ENCODE measurements at regions not wholly inside any gene's neighbourhood (a gene's known extent, or its start where the extent isn't known, plus 50 kb on each side); places are given as distances from the start of the nearest gene placed in this dataset.

DNA sequence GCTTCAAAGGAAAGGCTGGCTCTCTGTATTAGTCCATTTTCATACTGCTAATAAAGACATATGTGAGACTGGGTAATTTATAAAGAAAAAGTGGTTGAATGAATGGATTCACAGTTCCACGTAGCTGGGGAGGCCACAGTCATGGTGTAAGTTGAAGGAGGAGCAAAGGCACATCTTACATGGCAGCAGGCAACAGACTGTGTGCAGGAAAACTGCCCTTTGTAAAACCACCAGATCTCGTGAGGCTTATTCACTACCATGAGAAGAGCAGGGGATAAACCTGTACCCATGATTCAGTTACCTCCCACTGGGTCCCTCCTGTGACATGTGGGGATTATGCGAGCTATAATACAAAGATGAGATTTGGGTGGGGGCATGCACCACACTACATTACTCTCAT is 1486.6 kb downstream of the PCDH7 start:
- no peaks in the 10 kb centered on the region for H3K27me3 ChIP-seq
- TF ChIP-seq, protein P1, sequence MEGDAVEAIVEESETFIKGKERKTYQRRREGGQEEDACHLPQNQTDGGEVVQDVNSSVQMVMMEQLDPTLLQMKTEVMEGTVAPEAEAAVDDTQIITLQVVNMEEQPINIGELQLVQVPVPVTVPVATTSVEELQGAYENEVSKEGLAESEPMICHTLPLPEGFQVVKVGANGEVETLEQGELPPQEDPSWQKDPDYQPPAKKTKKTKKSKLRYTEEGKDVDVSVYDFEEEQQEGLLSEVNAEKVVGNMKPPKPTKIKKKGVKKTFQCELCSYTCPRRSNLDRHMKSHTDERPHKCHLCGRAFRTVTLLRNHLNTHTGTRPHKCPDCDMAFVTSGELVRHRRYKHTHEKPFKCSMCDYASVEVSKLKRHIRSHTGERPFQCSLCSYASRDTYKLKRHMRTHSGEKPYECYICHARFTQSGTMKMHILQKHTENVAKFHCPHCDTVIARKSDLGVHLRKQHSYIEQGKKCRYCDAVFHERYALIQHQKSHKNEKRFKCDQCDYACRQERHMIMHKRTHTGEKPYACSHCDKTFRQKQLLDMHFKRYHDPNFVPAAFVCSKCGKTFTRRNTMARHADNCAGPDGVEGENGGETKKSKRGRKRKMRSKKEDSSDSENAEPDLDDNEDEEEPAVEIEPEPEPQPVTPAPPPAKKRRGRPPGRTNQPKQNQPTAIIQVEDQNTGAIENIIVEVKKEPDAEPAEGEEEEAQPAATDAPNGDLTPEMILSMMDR (IDR thresholded peaks at IDR 0.05; ENCODE audit: low read depth, low read length): no peak
- no peak overlapping the region for H3K4me3 ChIP-seq (ENCODE audit: low read depth, low read length)
- H3K4me1 ChIP-seq: no peaks in the 10 kb centered on the region
- no peaks in the 10 kb centered on the region for H3K9me3 ChIP-seq
- DNase-seq: no peak
- H3K36me3 ChIP-seq: no peaks in the 10 kb centered on the region

DNA sequence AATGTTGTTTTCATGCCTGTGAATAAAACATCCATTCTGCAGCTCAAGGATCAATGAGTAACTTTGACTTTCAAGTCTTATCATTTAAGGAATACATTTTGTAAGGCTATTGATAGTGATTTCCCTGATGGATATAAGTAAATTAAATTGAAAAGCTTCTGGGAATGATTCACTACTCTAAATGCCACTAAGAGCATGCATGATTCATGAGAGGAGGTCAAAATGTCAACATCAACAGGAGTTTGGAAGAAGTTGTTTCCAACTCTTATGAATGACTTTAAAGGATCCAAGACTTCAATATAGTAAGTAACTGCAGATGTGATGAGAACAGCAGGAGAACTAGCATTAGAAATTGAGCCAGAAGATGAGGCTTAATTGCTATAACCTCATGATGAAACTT is 1487.3 kb downstream of the PCDH7 start:
- Histone ChIP-seq H3K4me1 (no peaks in the 10 kb centered on the region), H3K9me3 (no peaks in the 10 kb centered on the region), H3K36me3 (no peaks in the 10 kb centered on the region), H3K27me3 (no peaks in the 10 kb centered on the region), H3K4me3 (ENCODE audit: low read depth, low read length) (no peak overlapping the region)
- no peak for DNase-seq
- TF ChIP-seq, protein P1 (IDR thresholded peaks at IDR 0.05; ENCODE audit: low read depth, low read length): no peak

DNA sequence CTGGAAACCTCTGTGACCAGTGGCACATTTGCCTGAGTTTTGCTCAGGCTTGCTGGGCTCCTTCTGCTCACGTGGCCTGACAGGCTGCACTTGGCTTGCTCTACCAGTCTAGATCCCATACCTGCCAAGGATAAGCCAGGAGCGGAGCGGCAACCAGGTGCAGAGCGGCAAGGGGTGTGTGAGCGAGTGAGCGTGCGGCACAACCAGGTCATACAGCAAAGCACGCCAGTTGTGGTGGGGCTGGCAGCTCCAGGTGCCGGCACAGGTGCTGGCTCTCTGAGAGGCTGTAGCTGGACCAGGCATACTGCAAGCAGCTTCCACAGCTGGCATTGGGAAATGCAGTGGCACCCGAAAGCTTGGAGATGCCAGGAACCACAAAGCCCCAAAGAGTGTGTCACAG is 1495.1 kb downstream of the PCDH7 start:
- DNase-seq: no peak
- TF ChIP-seq, protein P1 (IDR thresholded peaks at IDR 0.05; ENCODE audit: low read depth, low read length): no peak

GRCh38 chr4:32216502-32216901 is 1496.3 kb downstream of the PCDH7 start:
- H3K36me3 ChIP-seq: no peaks in the 10 kb centered on the region
- H3K27me3 ChIP-seq: no peaks in the 10 kb centered on the region
- no peak for DNase-seq
- no peak overlapping the region for H3K4me3 ChIP-seq (ENCODE audit: low read depth, low read length)
- H3K9me3 ChIP-seq: no peaks in the 10 kb centered on the region
- no peaks in the 10 kb centered on the region for H3K4me1 ChIP-seq
- TF ChIP-seq, protein P1 (IDR thresholded peaks at IDR 0.05; ENCODE audit: low read depth, low read length): no peak

More for the DNA sequence above, 1495.1 kb downstream of the PCDH7 start:
- no peaks in the 10 kb centered on the region for H3K36me3 ChIP-seq
- no peaks in the 10 kb centered on the region for H3K27me3 ChIP-seq
- no peaks in the 10 kb centered on the region for H3K4me1 ChIP-seq
- H3K4me3 ChIP-seq (ENCODE audit: low read depth, low read length): no peak overlapping the region
- H3K9me3 ChIP-seq: no peaks in the 10 kb centered on the region

- no peak for DNase-seq
- H3K4me1 ChIP-seq: no peaks in the 10 kb centered on the region
- H3K9me3 ChIP-seq: no peaks in the 10 kb centered on the region
- H3K4me3 ChIP-seq (ENCODE audit: low read depth, low read length): no peak overlapping the region
- H3K27me3 ChIP-seq: no peaks in the 10 kb centered on the region
- no peaks in the 10 kb centered on the region for H3K36me3 ChIP-seq
- TF ChIP-seq, protein P1 (IDR thresholded peaks at IDR 0.05; ENCODE audit: low read depth, low read length): no peak
Measured at GRCh38 chr4:32219306-32220075, 1499.3 kb downstream of the PCDH7 start.

- H3K36me3 ChIP-seq: no peaks in the 10 kb centered on the region
- TF ChIP-seq, protein P1 (IDR thresholded peaks at IDR 0.05; ENCODE audit: low read depth, low read length): no peak
- H3K27me3 ChIP-seq: no peaks in the 10 kb centered on the region
- no peak for DNase-seq
- H3K4me1 ChIP-seq: no peaks in the 10 kb centered on the region
- no peak overlapping the region for H3K4me3 ChIP-seq (ENCODE audit: low read depth, low read length)
- H3K9me3 ChIP-seq: no peaks in the 10 kb centered on the region
Measured at GRCh38 chr4:32226204-32226603, 1506.0 kb downstream of the PCDH7 start.

All from BE2C (cell line).